Transverse colon (tissue), 4 donors: ENCODE measurements at regions not wholly inside any gene's neighbourhood (a gene's known extent, or its start where the extent isn't known, plus 50 kb on each side); places are given as distances from the start of the nearest gene placed in this dataset.

Source experiments
- DNase-seq: peaks from one replicate; pipeline ENCODE4 v3.0.0-alpha.2; 2019
- H3K27ac ChIP-seq, 4 donors: fragments of 200-600 bp; sonication (generic); 2 replicates each; pipeline ENCODE4 v1.5.1; 2016 to 2018; ENCODE audit warnings: inconsistent platforms in 4 of 4
- H3K27me3 ChIP-seq: fragments of 200-600 bp; sonication (generic); 2 replicates; pipeline ENCODE4 v1.5.1; 2017; ENCODE audit warnings: inconsistent platforms
- H3K36me3 ChIP-seq, 4 donors: fragments of 200-600 bp; sonication (generic); 2 replicates each; pipeline ENCODE4 v1.5.1; 2017 to 2019; ENCODE audit warnings: inconsistent platforms in 4 of 4
- H3K4me1 ChIP-seq, 4 donors: fragments of 200-600 bp; sonication (generic); 2 replicates each; pipeline ENCODE4 v1.5.1; 2017 to 2020; ENCODE audit warnings: inconsistent platforms in 4 of 4
- H3K4me3 ChIP-seq, 4 donors: fragments of 200-600 bp; sonication (generic); 1 replicate in 1 of 4; 2 replicates in 3 of 4; pipeline versions ENCODE4 v1.5.1 to v1.6.1; 2017 to 2019; ENCODE audit warnings: inconsistent platforms in 4 of 4
- H3K9me3 ChIP-seq, 2 donors: fragments of 200-600 bp; sonication (generic); 2 replicates each; pipeline ENCODE4 v1.5.1; 2017 to 2019; ENCODE audit warnings: inconsistent platforms in 2 of 2
- CTCF ChIP-seq, 5 experiments: fragments of 200-600 bp in 3 of 5; fragments of 450-650 bp in 2 of 5; sonication (generic) in 3 of 5; IDR thresholded peaks; 1 replicate in 2 of 5; 2 replicates in 3 of 5; pipeline ENCODE4 v1.5.1; 2016 to 2017; ENCODE audit warnings: antibody characterized with exemption in 5 of 5, inconsistent platforms in 3 of 5, mild to moderate bottlenecking in 2 of 5, moderate library complexity in 1 of 5
- EP300 ChIP-seq: sonication (generic); formaldehyde crosslinking; IDR thresholded peaks from one replicate; pipeline ENCODE4 v1.6.1; 2017; ENCODE audit warnings: antibody characterized with exemption, low read depth
- POLR2A ChIP-seq: fragments of 450-650 bp; IDR thresholded peaks from one replicate; pipeline ENCODE4 v1.6.1; 2016; ENCODE audit warnings: antibody characterized with exemption, mild to moderate bottlenecking, moderate library complexity
- POLR2AphosphoS5 ChIP-seq, 3 donors: sonication (generic); formaldehyde crosslinking; IDR thresholded peaks; one replicate each; pipeline ENCODE4 v1.6.1; 2016; ENCODE audit warnings: antibody characterized with exemption in 3 of 3
- WGBS, 2 donors: methylation state at CpG; one replicate each; pipeline ENCODE4 v1.1.5; 2018; ENCODE audit warnings: low coverage in 1 of 2; 5-methylcytosine and 5-hydroxymethylcytosine counted together
- in situ Hi-C, 4 donors: fragments of 200-750 bp; cut with MboI; loops; one replicate each; pipeline versions ENCODE4 v1.15.0 to v1.15.1; 2017; ENCODE audit warnings: low sequenced_read_pairs in 3 of 4, low pct_ligation_motif_present in 1 of 4, low pct_unique_long_range_greater_than_20kb in 1 of 4
- intact Hi-C: fragments of 100-400 bp; cut with DNase I; formaldehyde crosslinking; loops from one replicate; pipeline ENCODE4 v1.15.1; 2023; ENCODE audit warnings: low total_unique reads

GRCh38 chr11:133749841-133750240 lies 95.5 kb downstream of the SPATA19 start:
- no peaks in the 10 kb centered on the region for H3K4me1 ChIP-seq
- intact Hi-C loops, result no loop called here
- 63 to 91% methylated on average over 1 of the region's 1 CpG for WGBS, 2 donors
- H3K27ac ChIP-seq, result no peak overlapping the region
- no peak overlapping the region for H3K4me3 ChIP-seq
- no peaks in the 10 kb centered on the region for H3K36me3 ChIP-seq
- no peaks in the 10 kb centered on the region for H3K27me3 ChIP-seq
- in situ Hi-C loops, result no loop called here
- no peak for TF ChIP-seq POLR2AphosphoS5 (IDR thresholded peaks at IDR 0.05)
- no peak for TF ChIP-seq POLR2A
- TF ChIP-seq CTCF (IDR thresholded peaks at IDR 0.05), result no peak
- no peak for TF ChIP-seq EP300
- H3K9me3 ChIP-seq, result no peaks in the 10 kb centered on the region
- DNase-seq, result no peak

- intact Hi-C loops (no loop called here), in situ Hi-C loops (no loop called here)
- TF ChIP-seq EP300 (no peak), POLR2A (no peak), POLR2AphosphoS5 (IDR thresholded peaks at IDR 0.05) (no peak), CTCF (IDR thresholded peaks at IDR 0.05) (no peak)
- H3K4me3 ChIP-seq, result no peak overlapping the region
- H3K36me3 ChIP-seq, result no peaks in the 10 kb centered on the region
- 76% methylated on average over 13 of the region's 13 CpGs; no CpG with 5 or more reads in 1 of the 2 donors for whole genome bisulfite sequencing, 2 donors
- no peaks in the 10 kb centered on the region for H3K4me1 ChIP-seq
- H3K27me3 ChIP-seq, result no peaks in the 10 kb centered on the region
- no peaks in the 10 kb centered on the region for H3K9me3 ChIP-seq
- no peak overlapping the region for H3K27ac ChIP-seq
- DNase-seq, result no peak
Observed at GRCh38 chr11:133747409-133747808, 97.9 kb downstream of the SPATA19 start.

- DNase-seq, result no peak
- in situ Hi-C loops, result no loop called here
- no peak for TF ChIP-seq EP300
- no peak for TF ChIP-seq POLR2A
- no peak for TF ChIP-seq CTCF (IDR thresholded peaks at IDR 0.05)
- TF ChIP-seq POLR2AphosphoS5 (IDR thresholded peaks at IDR 0.05), result no peak
- Histone ChIP-seq H3K4me1 (no peaks in the 10 kb centered on the region), H3K27ac (no peak overlapping the region), H3K9me3 (no peaks in the 10 kb centered on the region), H3K4me3 (no peak overlapping the region), H3K27me3 (no peaks in the 10 kb centered on the region), H3K36me3 (no peaks in the 10 kb centered on the region)
- intact Hi-C loops, result no loop called here
- 74% methylated on average over 18 of the region's 18 CpGs; no CpG with 5 or more reads in 1 of the 2 donors for WGBS, 2 donors
Observed at GRCh38 chr11:133746663-133747306, 98.5 kb downstream of the SPATA19 start.

- Histone ChIP-seq H3K27me3 (no peaks in the 10 kb centered on the region), H3K36me3 (no peaks in the 10 kb centered on the region), H3K4me3 (no peak overlapping the region), H3K4me1 (no peaks in the 10 kb centered on the region), H3K27ac (no peak overlapping the region), H3K9me3 (no peaks in the 10 kb centered on the region)
- intact Hi-C loops, result no loop called here
- no peak for DNase-seq
- in situ Hi-C loops, result no loop called here
- 48 to 71% methylated on average over 4 of the region's 4 CpGs for WGBS, 2 donors
- TF ChIP-seq POLR2AphosphoS5 (IDR thresholded peaks at IDR 0.05) (no peak), EP300 (no peak), CTCF (IDR thresholded peaks at IDR 0.05) (no peak), POLR2A (no peak)
Observed at GRCh38 chr11:133745791-133746190, 99.5 kb downstream of the SPATA19 start.
